WTC11 (cell line): ENCODE measurements at regions not wholly inside any gene's neighbourhood (a gene's known extent, or its start where the extent isn't known, plus 50 kb on each side); places are given as distances from the start of the nearest gene placed in this dataset.

Experiments used
- CREM ChIP-seq: sonication (generic); formaldehyde crosslinking; IDR thresholded peaks from 2 replicates; pipeline ENCODE4 v1.8.1; 2022; ENCODE audit warnings: mild to moderate bottlenecking, missing genetic modification reagents, moderate library complexity
- CTCF ChIP-seq: fragments of 200-600 bp; IDR thresholded peaks from 2 replicates; pipeline ENCODE4 v1.8.0; 2022; ENCODE audit warnings: antibody characterized with exemption
- E2F1 ChIP-seq: sonication (generic); formaldehyde crosslinking; IDR thresholded peaks from 2 replicates; pipeline ENCODE4 v1.8.0; 2022; ENCODE audit warnings: mild to moderate bottlenecking, missing genetic modification reagents
- ETV6 ChIP-seq: sonication (generic); formaldehyde crosslinking; IDR thresholded peaks from 2 replicates; pipeline ENCODE4 v1.8.1; 2022; ENCODE audit warnings: mild to moderate bottlenecking, missing genetic modification reagents
- FOXK1 ChIP-seq: sonication (generic); formaldehyde crosslinking; IDR thresholded peaks from 2 replicates; pipeline ENCODE4 v1.8.0; 2022; ENCODE audit warnings: mild to moderate bottlenecking, moderate library complexity, missing genetic modification reagents
- IRF2 ChIP-seq: sonication (generic); formaldehyde crosslinking; IDR thresholded peaks from 2 replicates; pipeline ENCODE4 v1.8.0; 2022; ENCODE audit warnings: low read depth, missing genetic modification reagents, borderline replicate concordance
- NFYB ChIP-seq: sonication (generic); formaldehyde crosslinking; conservative IDR thresholded peaks from 2 replicates; pipeline ENCODE4 v1.8.0; 2022; ENCODE audit warnings: low read depth, missing genetic modification reagents
- ZNF281 ChIP-seq: sonication (generic); formaldehyde crosslinking; IDR thresholded peaks from 2 replicates; pipeline ENCODE4 v1.8.0; 2023; ENCODE audit warnings: mild to moderate bottlenecking, missing genetic modification reagents
- TF ChIP-seq, protein P1 (sequence below): sonication (generic); formaldehyde crosslinking; IDR thresholded peaks from 2 replicates; pipeline ENCODE4 v1.8.0; 2022; ENCODE audit warnings: mild to moderate bottlenecking, missing genetic modification reagents

DNA sequence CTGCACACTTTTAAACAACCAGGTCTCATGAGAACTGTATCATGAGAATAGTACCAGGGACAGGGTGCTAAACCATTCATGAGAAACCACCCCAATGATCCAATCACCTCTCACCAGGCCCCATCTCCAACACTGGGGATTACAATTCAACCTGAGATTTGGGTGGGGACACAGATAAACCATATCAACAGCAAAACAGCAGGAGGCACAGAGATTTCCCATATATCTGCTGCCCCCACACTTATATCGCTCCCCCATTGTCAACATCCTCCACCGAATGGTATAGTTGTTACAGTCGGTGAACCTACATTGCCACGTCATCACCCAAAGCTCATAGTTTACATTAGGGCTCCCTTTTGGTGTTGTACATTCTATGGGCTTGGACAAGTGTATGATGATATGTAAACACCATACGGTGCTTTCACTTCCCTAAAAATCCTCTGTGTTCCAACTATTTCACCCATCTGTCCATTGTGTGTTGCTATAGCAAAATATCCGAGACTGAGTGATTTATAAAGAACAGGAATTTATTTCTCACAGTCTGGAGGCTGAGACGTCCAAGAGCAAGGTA lies 224.8 kb downstream of the FAM43A start:
- TF ChIP-seq CTCF (no peak), NFYB (no peak), FOXK1 (CRISPR knock-in tag) (no peak), ETV6 (no peak), E2F1 (CRISPR knock-in tag) (no peak), IRF2 (CRISPR knock-in tag) (no peak), CREM (no peak), ZNF281 (CRISPR knock-in tag) (no peak)
- TF ChIP-seq, protein P1, sequence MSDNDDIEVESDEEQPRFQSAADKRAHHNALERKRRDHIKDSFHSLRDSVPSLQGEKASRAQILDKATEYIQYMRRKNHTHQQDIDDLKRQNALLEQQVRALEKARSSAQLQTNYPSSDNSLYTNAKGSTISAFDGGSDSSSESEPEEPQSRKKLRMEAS (CRISPR knock-in tag) = no peak
